Upper lobe of right lung (tissue), 1 donor: ENCODE measurements at regions not wholly inside any gene's neighbourhood (a gene's known extent, or its start where the extent isn't known, plus 50 kb on each side); places are given as distances from the start of the nearest gene placed in this dataset.

ENCODE experiments used
- ATAC-seq: fragments of 200-7000 bp; cut with Tn5 transposase; one replicate; pipeline ENCODE4 v1.9.1; 2020; ENCODE audit warnings: mild to moderate bottlenecking, moderate library complexity
- DNase-seq: peaks from one replicate; pipeline ENCODE4 v3.0.0-alpha.2; 2020
- H3K27ac ChIP-seq: fragments of 200-600 bp; one replicate; pipeline ENCODE4 v1.8.0; 2022
- H3K27me3 ChIP-seq: fragments of 200-600 bp; one replicate; pipeline ENCODE4 v1.8.0; 2022; ENCODE audit warnings: mild to moderate bottlenecking
- H3K36me3 ChIP-seq: fragments of 200-600 bp; one replicate; pipeline ENCODE4 v1.8.0; 2022
- H3K4me1 ChIP-seq: fragments of 200-600 bp; one replicate; pipeline ENCODE4 v1.8.0; 2022
- H3K4me3 ChIP-seq: fragments of 200-600 bp; one replicate; pipeline ENCODE4 v1.8.0; 2022; ENCODE audit warnings: mild to moderate bottlenecking
- H3K9me3 ChIP-seq: fragments of 200-600 bp; one replicate; pipeline ENCODE4 v1.8.0; 2022
- intact Hi-C: fragments of 100-400 bp; cut with DNase I; formaldehyde crosslinking; loops from one replicate; pipeline ENCODE4 v1.11.0; 2022
- TF ChIP-seq, protein P1 (sequence below): fragments of 200-600 bp; IDR thresholded peaks from one replicate; pipeline ENCODE4 v1.8.0; 2022; ENCODE audit warnings: antibody characterized with exemption
- donor health status: DM: no; HTN: yes; CAD: no; lungs with severe emphysema.

- no peak overlapping the region for H3K4me3 ChIP-seq
- ATAC-seq: no peak
Observed at GRCh38 chr15:38048001-38048455, 113.6 kb downstream of the TMCO5A start.

GRCh38 chr15:38049891-38050290 is 115.5 kb downstream of the TMCO5A start:
- Histone ChIP-seq H3K36me3 (no peaks in the 10 kb centered on the region), H3K9me3 (no peaks in the 10 kb centered on the region), H3K4me3 (no peak overlapping the region), H3K4me1 (peaks cover 6% of the 10 kb centered on the region), H3K27ac (no peak overlapping the region), H3K27me3 (no peaks in the 10 kb centered on the region)
- intact Hi-C loops: no loop called here
- TF ChIP-seq, protein P1, sequence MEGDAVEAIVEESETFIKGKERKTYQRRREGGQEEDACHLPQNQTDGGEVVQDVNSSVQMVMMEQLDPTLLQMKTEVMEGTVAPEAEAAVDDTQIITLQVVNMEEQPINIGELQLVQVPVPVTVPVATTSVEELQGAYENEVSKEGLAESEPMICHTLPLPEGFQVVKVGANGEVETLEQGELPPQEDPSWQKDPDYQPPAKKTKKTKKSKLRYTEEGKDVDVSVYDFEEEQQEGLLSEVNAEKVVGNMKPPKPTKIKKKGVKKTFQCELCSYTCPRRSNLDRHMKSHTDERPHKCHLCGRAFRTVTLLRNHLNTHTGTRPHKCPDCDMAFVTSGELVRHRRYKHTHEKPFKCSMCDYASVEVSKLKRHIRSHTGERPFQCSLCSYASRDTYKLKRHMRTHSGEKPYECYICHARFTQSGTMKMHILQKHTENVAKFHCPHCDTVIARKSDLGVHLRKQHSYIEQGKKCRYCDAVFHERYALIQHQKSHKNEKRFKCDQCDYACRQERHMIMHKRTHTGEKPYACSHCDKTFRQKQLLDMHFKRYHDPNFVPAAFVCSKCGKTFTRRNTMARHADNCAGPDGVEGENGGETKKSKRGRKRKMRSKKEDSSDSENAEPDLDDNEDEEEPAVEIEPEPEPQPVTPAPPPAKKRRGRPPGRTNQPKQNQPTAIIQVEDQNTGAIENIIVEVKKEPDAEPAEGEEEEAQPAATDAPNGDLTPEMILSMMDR: no peak
- peak; percentile 22 for ATAC-seq
- DNase-seq: no peak

More at GRCh38 chr15:38048001-38048455, 113.6 kb downstream of the TMCO5A start:
- H3K27me3 ChIP-seq: no peaks in the 10 kb centered on the region
- H3K27ac ChIP-seq: no peak overlapping the region
- no peaks in the 10 kb centered on the region for H3K36me3 ChIP-seq
- TF ChIP-seq, protein P1: no peak
- DNase-seq: no peak
- H3K9me3 ChIP-seq: no peaks in the 10 kb centered on the region
- peaks cover 6% of the 10 kb centered on the region for H3K4me1 ChIP-seq
- intact Hi-C loops: no loop called here

GRCh38 chr15:38050529-38051448 is 116.3 kb downstream of the TMCO5A start:
- no peaks in the 10 kb centered on the region for H3K36me3 ChIP-seq

DNA sequence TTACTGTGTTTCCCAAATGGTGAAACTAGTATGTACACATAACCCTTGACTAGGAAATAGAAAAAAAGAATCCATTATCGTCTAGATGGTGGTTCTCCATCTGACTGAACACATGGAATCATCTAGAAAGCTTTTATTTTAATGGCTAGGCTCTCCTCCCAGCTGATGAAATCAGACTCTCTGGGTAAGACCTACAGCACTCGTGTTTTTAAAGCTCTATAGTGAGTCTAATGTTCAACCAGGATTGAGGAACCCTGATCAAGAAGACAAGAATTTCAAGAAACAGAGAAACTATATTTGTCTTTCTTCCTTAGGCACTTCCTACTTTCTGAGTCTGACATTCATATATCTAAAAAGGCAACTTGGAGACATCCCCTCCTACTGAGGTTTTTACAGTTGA is 118.8 kb downstream of the TMCO5A start:
- intact Hi-C loops: no loop called here
- no peaks in the 10 kb centered on the region for H3K9me3 ChIP-seq
- no peak overlapping the region for H3K4me3 ChIP-seq
- H3K27me3 ChIP-seq: no peaks in the 10 kb centered on the region
- peak; percentile 44 for ATAC-seq
- peaks cover 6% of the 10 kb centered on the region for H3K4me1 ChIP-seq
- TF ChIP-seq, protein P1: no peak
- no peak for DNase-seq
- no peaks in the 10 kb centered on the region for H3K36me3 ChIP-seq
- no peak overlapping the region for H3K27ac ChIP-seq

More at GRCh38 chr15:38050529-38051448, 116.3 kb downstream of the TMCO5A start:
- ATAC-seq: peak; percentile 71
- Histone ChIP-seq H3K9me3 (no peaks in the 10 kb centered on the region), H3K27me3 (no peaks in the 10 kb centered on the region), H3K4me3 (no peak overlapping the region), H3K4me1 (peaks cover 6% of the 10 kb centered on the region), H3K27ac (peak overlapping the region; percentile 59)
- no peak for DNase-seq
- TF ChIP-seq, protein P1: no peak
- intact Hi-C loops: no loop called here

GRCh38 chr15:38053776-38054175 is 119.3 kb downstream of the TMCO5A start:
- TF ChIP-seq, protein P1: no peak
- intact Hi-C loops: no loop called here

More at GRCh38 chr15:38053776-38054175, 119.3 kb downstream of the TMCO5A start:
- no peaks in the 10 kb centered on the region for H3K9me3 ChIP-seq
- no peak overlapping the region for H3K4me3 ChIP-seq
- no peak for DNase-seq
- no peaks in the 10 kb centered on the region for H3K36me3 ChIP-seq
- peaks cover 6% of the 10 kb centered on the region for H3K4me1 ChIP-seq
- no peak for ATAC-seq
- no peak overlapping the region for H3K27ac ChIP-seq
- no peaks in the 10 kb centered on the region for H3K27me3 ChIP-seq
